ENCODE measurements at regions not wholly inside any gene's neighbourhood (a gene's known extent, or its start where the extent isn't known, plus 50 kb on each side); places are given as distances from the start of the nearest gene placed in this dataset.

GRCh38 chr9:22893196-22893843 lies 446.7 kb downstream of the DMRTA1 start:
- TF ChIP-seq CTCF (IDR thresholded peaks at IDR 0.05): no peak
- TF ChIP-seq POLR2A (IDR thresholded peaks at IDR 0.05): no peak
